AG10803 (cell line): ENCODE measurements at regions not wholly inside any gene's neighbourhood (a gene's known extent, or its start where the extent isn't known, plus 50 kb on each side); places are given as distances from the start of the nearest gene placed in this dataset.
A peak's percentile ranks its signal among the peaks of the same experiment; 100 is the strongest.

Source experiments
- DNase-seq: peaks from one replicate; pipeline ENCODE4 v3.0.0; 2010; ENCODE audit warnings: low read depth
- H3K4me3 ChIP-seq: 2 replicates; pipeline ENCODE4 v1.5.1; 2011; ENCODE audit warnings: mild to moderate bottlenecking, low read length, control low read depth
- TF ChIP-seq, protein P1 (sequence below): conservative IDR thresholded peaks from 2 replicates; pipeline ENCODE4 v1.5.1; 2011; ENCODE audit warnings: mild to moderate bottlenecking, low read length, control low read depth, inconsistent platforms

DNA sequence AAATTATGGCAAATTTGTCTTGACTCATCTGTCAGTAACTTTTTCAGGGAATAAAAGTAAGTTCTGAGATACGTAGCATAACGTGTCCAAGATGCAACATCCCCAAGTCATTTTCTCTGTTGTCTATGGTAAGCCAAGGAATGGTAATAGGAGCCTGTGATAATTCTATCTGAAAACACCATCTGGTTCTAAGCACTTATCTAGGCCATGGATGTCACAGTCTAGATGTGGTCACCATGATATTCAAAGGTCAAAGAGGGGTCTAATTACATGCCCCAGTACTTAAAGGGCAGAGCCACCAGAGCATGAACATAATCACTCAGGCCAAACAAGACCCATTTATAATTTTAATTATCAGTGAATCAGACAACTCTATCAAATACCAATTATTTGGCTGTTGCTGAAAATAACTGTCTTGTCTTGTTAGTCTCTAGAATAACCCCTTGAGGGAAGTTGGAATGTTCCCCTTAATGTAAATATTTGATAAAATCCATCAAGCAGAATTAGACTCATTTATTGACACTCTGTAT lies 225.1 kb upstream of the MPPED2 start:
- H3K4me3 ChIP-seq = no peak overlapping the region
- TF ChIP-seq, protein P1, sequence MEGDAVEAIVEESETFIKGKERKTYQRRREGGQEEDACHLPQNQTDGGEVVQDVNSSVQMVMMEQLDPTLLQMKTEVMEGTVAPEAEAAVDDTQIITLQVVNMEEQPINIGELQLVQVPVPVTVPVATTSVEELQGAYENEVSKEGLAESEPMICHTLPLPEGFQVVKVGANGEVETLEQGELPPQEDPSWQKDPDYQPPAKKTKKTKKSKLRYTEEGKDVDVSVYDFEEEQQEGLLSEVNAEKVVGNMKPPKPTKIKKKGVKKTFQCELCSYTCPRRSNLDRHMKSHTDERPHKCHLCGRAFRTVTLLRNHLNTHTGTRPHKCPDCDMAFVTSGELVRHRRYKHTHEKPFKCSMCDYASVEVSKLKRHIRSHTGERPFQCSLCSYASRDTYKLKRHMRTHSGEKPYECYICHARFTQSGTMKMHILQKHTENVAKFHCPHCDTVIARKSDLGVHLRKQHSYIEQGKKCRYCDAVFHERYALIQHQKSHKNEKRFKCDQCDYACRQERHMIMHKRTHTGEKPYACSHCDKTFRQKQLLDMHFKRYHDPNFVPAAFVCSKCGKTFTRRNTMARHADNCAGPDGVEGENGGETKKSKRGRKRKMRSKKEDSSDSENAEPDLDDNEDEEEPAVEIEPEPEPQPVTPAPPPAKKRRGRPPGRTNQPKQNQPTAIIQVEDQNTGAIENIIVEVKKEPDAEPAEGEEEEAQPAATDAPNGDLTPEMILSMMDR = no peak
- no peak for DNase-seq

DNA sequence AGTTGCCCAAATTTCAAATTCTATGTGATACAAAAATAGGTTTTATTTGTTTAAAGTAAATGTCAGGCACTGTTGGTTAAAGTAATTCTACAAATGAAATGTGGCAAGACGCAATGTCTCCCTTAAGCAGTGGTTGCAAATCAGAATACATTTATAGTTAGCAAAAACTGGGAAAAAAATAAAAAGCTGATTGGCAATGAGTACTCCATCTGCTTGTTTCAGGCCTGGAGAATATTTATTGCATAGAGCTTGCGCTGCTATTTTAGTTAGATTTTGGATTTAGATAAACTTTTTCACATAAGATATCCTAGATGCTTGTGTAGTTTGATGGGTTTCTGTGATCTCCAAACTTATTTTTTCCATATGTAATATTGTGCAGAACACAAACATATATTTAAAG lies 224.0 kb upstream of the MPPED2 start:
- TF ChIP-seq, protein P1 = no peak
- no peak overlapping the region for H3K4me3 ChIP-seq
- DNase-seq = no peak

DNA sequence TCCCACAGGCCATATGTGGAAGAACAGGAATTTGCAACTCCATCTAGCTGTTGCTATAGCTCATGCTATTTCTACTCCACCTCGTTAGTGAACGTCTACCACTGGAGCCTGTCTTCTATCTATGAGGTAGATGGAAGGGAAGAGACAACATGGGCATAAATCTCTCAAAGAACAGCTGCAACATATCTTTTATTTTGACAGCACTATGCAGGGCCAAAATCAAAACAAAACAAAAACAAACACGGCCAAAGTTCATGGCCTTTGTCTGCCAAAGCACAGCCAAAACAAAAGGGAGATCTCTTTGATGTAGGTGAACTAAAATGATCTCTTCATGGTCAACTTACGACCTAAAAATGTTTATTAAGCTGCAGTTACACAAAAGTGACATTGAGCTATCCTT lies 215.2 kb upstream of the MPPED2 start:
- no peak overlapping the region for H3K4me3 ChIP-seq
- DNase-seq = no peak
- TF ChIP-seq, protein P1 = no peak

DNA sequence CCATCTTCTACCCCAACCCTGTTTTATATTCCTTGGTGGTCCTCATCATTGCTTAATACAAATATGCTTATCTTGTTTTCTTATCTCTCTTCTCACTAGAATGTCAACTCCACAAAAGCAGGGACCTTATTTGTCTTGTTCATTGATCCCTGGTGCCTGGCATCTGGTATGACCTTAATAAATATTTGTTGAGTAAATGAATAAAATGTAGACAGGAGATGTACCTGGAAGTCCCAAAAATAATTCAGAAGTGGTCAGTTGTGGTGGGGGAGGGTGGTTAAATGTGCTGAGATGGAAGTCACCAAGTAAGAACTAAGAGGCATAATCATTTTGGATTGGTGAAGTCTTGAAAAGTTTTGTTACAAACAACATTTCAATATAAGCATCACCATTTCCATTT lies 214.8 kb upstream of the MPPED2 start:
- TF ChIP-seq, protein P1 = no peak
- DNase-seq = no peak
- H3K4me3 ChIP-seq = no peak overlapping the region

DNA sequence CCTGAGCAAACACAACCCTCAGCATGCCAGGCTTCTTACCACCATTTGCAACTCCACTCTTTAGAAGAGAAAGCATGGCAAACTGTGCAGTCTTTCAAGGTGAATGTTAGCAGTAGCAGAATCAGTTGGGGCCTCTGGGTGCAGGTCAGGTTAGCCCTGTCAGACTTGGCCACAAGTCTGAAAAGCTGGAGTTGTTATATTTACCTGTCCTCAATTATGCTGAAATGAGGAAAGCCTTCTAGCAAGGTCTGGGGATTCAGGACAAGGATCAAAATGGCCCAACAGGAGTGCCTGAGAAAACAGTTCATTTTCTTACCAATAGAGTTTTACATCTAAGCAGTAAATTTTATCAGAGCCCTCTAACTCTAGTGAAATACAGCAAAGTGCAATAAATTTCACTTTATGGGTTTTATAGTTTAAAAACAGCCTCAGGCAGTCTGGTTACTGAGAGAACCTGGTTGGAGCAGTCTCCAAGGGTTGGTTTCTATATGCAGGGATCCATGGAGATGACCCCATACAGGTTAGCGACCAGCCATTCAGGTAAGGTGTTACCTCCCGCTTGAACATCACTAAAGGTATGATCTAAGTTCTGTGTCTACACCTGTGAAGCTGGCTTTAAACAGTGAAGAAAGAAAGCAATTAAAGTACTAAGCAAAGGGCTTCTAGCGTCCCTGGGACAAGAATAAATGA lies 212.5 kb upstream of the MPPED2 start:
- H3K4me3 ChIP-seq = no peak overlapping the region
- DNase-seq = no peak
- TF ChIP-seq, protein P1 = no peak

DNA sequence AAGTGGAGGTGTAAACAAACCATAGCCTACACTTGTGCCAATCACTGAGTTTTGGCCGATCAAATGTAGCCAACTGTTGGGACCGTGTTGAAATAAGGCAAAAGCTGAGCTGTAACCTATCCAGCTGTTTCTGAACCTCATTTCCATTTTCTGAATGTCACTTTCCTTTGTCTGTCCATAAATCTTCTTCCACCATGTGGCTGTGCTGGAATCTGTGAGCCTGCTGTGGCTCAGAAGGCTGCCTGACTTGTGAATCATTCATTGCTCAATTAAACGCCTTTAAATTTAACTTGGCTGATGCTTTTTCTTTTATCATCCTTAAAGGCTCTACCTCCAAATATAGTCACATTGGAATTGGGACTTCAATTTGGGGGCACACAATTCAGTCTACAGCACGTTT lies 203.1 kb upstream of the MPPED2 start:
- DNase-seq = peak; percentile 84
- TF ChIP-seq, protein P1 = no peak
- H3K4me3 ChIP-seq = no peak overlapping the region

DNA sequence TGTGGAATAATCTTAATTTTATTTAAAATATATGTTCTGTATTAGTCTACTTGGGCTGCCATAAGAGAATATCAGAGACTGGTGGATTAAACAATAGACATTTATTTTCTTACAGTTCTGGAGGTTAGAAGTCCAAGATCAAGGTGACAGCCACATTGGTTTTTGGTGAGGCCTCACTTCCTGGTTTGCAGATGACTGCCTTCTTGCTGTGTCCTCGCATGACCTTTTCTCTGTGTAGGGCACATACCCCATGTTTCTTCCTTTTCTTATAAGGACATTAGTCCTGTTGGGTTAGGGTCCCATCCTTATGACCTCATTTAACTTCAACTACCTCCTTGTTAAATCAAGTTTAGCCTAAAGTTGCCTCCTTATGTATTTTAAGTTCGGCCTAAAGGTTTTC lies 202.7 kb upstream of the MPPED2 start:
- H3K4me3 ChIP-seq = no peak overlapping the region
- peak; percentile 14 for DNase-seq
- TF ChIP-seq, protein P1 = no peak
